Heart left ventricle (tissue), 16 donors: ENCODE measurements at regions not wholly inside any gene's neighbourhood (a gene's known extent, or its start where the extent isn't known, plus 50 kb on each side); places are given as distances from the start of the nearest gene placed in this dataset.

Experiments
- ATAC-seq, 4 donors: fragments of 200-7000 bp; cut with Tn5 transposase; one replicate each; pipeline ENCODE4 v1.9.1; 2020 to 2022; ENCODE audit warnings: moderate library complexity in 4 of 4, mild to moderate bottlenecking in 3 of 4, moderate number of reproducible peaks in 1 of 4
- DNase-seq, 5 donors: peaks; one replicate each; pipeline ENCODE4 v3.0.0-alpha.2; 2020
- H3K27ac ChIP-seq, 12 donors: fragments of 200-600 bp; sonication (generic) in 4 of 12; one replicate each; pipeline versions ENCODE4 v1.5.0 to v1.8.0; 2016 to 2022; ENCODE audit warnings: mild to moderate bottlenecking in 2 of 12
- H3K27me3 ChIP-seq, 9 donors: fragments of 200-600 bp; sonication (generic) in 2 of 9; one replicate each; pipeline versions ENCODE4 v1.5.1 to v1.8.0; 2016 to 2022; ENCODE audit warnings: mild to moderate bottlenecking in 3 of 9
- H3K36me3 ChIP-seq, 9 donors: fragments of 200-600 bp; sonication (generic) in 2 of 9; one replicate each; pipeline versions ENCODE4 v1.5.0 to v1.8.0; 2018 to 2022; ENCODE audit warnings: mild to moderate bottlenecking in 2 of 9
- H3K4me1 ChIP-seq, 12 donors: fragments of 200-600 bp; sonication (generic) in 4 of 12; one replicate each; pipeline versions ENCODE4 v1.5.0 to v1.8.0; 2016 to 2022; ENCODE audit warnings: mild to moderate bottlenecking in 3 of 12
- H3K4me3 ChIP-seq, 12 donors: fragments of 200-600 bp; sonication (generic) in 4 of 12; one replicate each; pipeline versions ENCODE4 v1.5.0 to v1.8.0; 2017 to 2022; ENCODE audit warnings: mild to moderate bottlenecking in 9 of 12, moderate library complexity in 4 of 12
- H3K9me3 ChIP-seq, 12 donors: fragments of 200-600 bp; sonication (generic) in 4 of 12; one replicate each; pipeline versions ENCODE4 v1.5.0 to v1.8.0; 2016 to 2022; ENCODE audit warnings: mild to moderate bottlenecking in 1 of 12
- POLR2A ChIP-seq, 2 donors: fragments of 450-650 bp; IDR thresholded peaks; one replicate each; pipeline ENCODE4 v1.6.1; 2017; ENCODE audit warnings: antibody characterized with exemption in 2 of 2, mild to moderate bottlenecking in 2 of 2, moderate library complexity in 2 of 2
- WGBS, 4 donors: extraction: QIAGEN DNeasy Blood & Tissue Kit in 2 of 4; methylation state at CpG; one replicate each; pipeline versions ENCODE4 v1.1.5 to v1.1.7; 2013 to 2018; 5-methylcytosine and 5-hydroxymethylcytosine counted together
- intact Hi-C, 10 donors: fragments of 100-400 bp; cut with DNase I; formaldehyde crosslinking; loops; one replicate each; pipeline versions ENCODE4 v1.11.1 to v1.14.2; 2022
- TF ChIP-seq, protein P1 (sequence below), 12 donors: fragments of 200-600 bp; sonication (generic) in 4 of 12; IDR thresholded peaks; one replicate each; pipeline versions ENCODE4 v1.5.0 to v1.8.0; 2018 to 2022; ENCODE audit warnings: antibody characterized with exemption in 12 of 12, mild to moderate bottlenecking in 5 of 12
- donor health status: ischemic (EF 13 %, LVEDD 7.1; RV severe dilation, severe dysfunction).
- donor health status: healthy with polysubstance abuse.
- donor health status: DM: no; HTN: yes; CAD: no.
- donor health status: DM: no; HTN: no; CAD: no.
- donor health status: ischemic (EF 25% LVEDD 6.9; RV normal size, moderate dysfunction).
- donor health status: ischemic (EF 25% LVEDD 5.7; RV mildly dilated, moderate dysfunction).
- donor health status: healthy.
- donor health status: DM: yes; HTN: yes; CAD: no.
- donor health status: ischemic (EF 35%, LVEDD 5.7; RV mildly dilated, moderate dysfunction).
- donor health status: nonischemic (EF 11% LVEDD 7.7; RV severe dilation, severe dysfunction).
- donor health status: DM: yes; HTN: yes; CAD: no.
- donor health status: PGD.
- donor health status: ischemic (EF 29% LVEDD 5.4; RV normal size, mild dysfunction).
- donor health status: nonischemic (EF 23%, LVEDD 6.1; RV moderate dilation, normal function).

DNA sequence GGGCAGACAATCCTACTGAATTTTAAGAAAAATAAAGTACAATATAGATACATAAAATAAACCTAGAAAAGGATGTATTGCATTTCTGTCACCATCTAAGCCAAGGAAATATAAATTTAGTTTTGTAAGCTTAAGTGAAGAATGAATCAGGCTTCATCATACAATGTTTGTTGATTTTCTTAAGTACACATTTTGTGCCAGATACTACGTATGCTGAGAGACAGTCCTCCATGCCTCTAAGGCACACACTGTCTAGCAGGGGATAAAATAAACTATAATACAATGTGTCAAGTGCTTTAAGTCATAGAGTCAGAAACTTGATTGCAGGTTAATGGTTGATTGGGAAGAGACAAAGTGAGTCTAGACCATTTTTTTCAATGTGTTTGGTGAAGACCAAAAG lies 465.7 kb downstream of the TBC1D4 start:
- 88 to 97% (median 94%) methylated on average over 1 of the region's 1 CpG for WGBS, 4 donors
- no peak for ATAC-seq
- no peaks in the 10 kb centered on the region for H3K4me1 ChIP-seq
- no peaks in the 10 kb centered on the region for H3K27me3 ChIP-seq
- no peaks in the 10 kb centered on the region for H3K36me3 ChIP-seq
- DNase-seq, result no peak
- no peak overlapping the region for H3K27ac ChIP-seq
- TF ChIP-seq, protein P1, sequence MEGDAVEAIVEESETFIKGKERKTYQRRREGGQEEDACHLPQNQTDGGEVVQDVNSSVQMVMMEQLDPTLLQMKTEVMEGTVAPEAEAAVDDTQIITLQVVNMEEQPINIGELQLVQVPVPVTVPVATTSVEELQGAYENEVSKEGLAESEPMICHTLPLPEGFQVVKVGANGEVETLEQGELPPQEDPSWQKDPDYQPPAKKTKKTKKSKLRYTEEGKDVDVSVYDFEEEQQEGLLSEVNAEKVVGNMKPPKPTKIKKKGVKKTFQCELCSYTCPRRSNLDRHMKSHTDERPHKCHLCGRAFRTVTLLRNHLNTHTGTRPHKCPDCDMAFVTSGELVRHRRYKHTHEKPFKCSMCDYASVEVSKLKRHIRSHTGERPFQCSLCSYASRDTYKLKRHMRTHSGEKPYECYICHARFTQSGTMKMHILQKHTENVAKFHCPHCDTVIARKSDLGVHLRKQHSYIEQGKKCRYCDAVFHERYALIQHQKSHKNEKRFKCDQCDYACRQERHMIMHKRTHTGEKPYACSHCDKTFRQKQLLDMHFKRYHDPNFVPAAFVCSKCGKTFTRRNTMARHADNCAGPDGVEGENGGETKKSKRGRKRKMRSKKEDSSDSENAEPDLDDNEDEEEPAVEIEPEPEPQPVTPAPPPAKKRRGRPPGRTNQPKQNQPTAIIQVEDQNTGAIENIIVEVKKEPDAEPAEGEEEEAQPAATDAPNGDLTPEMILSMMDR (IDR thresholded peaks at IDR 0.05), result no peak
- TF ChIP-seq POLR2A (IDR thresholded peaks at IDR 0.05), result no peak
- intact Hi-C loops, result no loop called here
- no peak overlapping the region for H3K4me3 ChIP-seq
- H3K9me3 ChIP-seq, result peaks cover 0 to 10% (median 0%) of the 10 kb centered on the region in 12 donors

GRCh38 chr13:75013818-75014217 lies 468.2 kb downstream of the TBC1D4 start:
- 80 to 85% (median 83%) methylated on average over 4 of the region's 4 CpGs for WGBS, 4 donors
- no peak overlapping the region for H3K4me3 ChIP-seq

GRCh38 chr13:75010941-75011340 lies 471.0 kb downstream of the TBC1D4 start:
- TF ChIP-seq, protein P1 (IDR thresholded peaks at IDR 0.05), result no peak
- TF ChIP-seq POLR2A (IDR thresholded peaks at IDR 0.05), result no peak
- ATAC-seq (no peak), DNase-seq (no peak)
- WGBS, 4 donors, result 90 to 95% (median 93%) methylated on average over 4 of the region's 4 CpGs
- Histone ChIP-seq H3K27ac (no peak overlapping the region), H3K36me3 (no peaks in the 10 kb centered on the region), H3K27me3 (no peaks in the 10 kb centered on the region), H3K9me3 (no peaks in the 10 kb centered on the region), H3K4me1 (no peaks in the 10 kb centered on the region), H3K4me3 (no peak overlapping the region)
- intact Hi-C loops, result no loop called here

More at GRCh38 chr13:75013818-75014217, 468.2 kb downstream of the TBC1D4 start:
- Histone ChIP-seq H3K27ac (no peak overlapping the region), H3K4me1 (no peaks in the 10 kb centered on the region), H3K27me3 (no peaks in the 10 kb centered on the region), H3K9me3 (peaks cover 0 to 10% (median 0%) of the 10 kb centered on the region in 12 donors), H3K36me3 (no peaks in the 10 kb centered on the region)
- intact Hi-C loops, result no loop called here
- no peak for DNase-seq
- TF ChIP-seq, protein P1 (IDR thresholded peaks at IDR 0.05), result no peak
- TF ChIP-seq POLR2A (IDR thresholded peaks at IDR 0.05), result no peak
- no peak for ATAC-seq

DNA sequence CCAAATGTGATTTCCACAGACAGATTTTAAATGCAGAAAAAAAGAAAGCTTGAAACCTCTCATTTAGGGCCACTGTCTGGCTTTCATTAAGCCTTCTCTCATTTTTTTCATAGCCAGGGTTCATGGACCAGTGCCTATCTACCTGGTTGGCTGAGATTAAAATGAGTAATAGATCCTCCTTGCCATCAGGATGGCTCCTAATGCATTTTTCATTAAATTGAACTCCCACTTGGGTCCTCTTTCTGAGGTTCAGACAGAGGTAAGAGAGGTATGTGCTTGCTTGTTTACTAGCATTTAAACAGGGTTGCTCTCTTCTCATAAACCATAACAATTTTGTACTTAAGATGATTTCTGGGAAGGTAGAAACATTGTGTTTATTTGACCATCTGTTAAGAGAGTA lies 473.0 kb downstream of the TBC1D4 start:
- Histone ChIP-seq H3K4me3 (no peak overlapping the region), H3K27ac (no peak overlapping the region), H3K36me3 (no peaks in the 10 kb centered on the region), H3K27me3 (no peaks in the 10 kb centered on the region), H3K9me3 (no peaks in the 10 kb centered on the region), H3K4me1 (no peaks in the 10 kb centered on the region)
- no peak for ATAC-seq
- TF ChIP-seq, protein P1 (IDR thresholded peaks at IDR 0.05), result no peak
- TF ChIP-seq POLR2A (IDR thresholded peaks at IDR 0.05), result no peak
- intact Hi-C loops, result no loop called here
- no peak for DNase-seq
